D721Med (cell line): ENCODE measurements at regions not wholly inside any gene's neighbourhood (a gene's known extent, or its start where the extent isn't known, plus 50 kb on each side); places are given as distances from the start of the nearest gene placed in this dataset.
A peak's percentile ranks its signal among the peaks of the same experiment; 100 is the strongest.
"Not testable (repeated sequence)": the region's sequence is repeated elsewhere in the genome, so short reads cannot be mapped to it uniquely, and the experiment has no call there.

Experiments
- DNase-seq: peaks from one replicate; pipeline ENCODE4 v3.0.0; 2011; ENCODE audit warnings: low spot score; ENCODE audit not compliant: insufficient read length
- FAIRE-seq: peaks from 2 replicates; lab custom pipeline; 2011; peaks lifted over from hg19 to GRCh38; lab: Jason Lieb, UNC
- TF ChIP-seq, protein P1 (sequence below): IDR thresholded peaks from 2 replicates; pipeline ENCODE4 v1.5.1; 2012; ENCODE audit warnings: mild to moderate bottlenecking, control low read depth; ENCODE audit not compliant: insufficient read depth; ENCODE audit errors: missing control alignments

DNA sequence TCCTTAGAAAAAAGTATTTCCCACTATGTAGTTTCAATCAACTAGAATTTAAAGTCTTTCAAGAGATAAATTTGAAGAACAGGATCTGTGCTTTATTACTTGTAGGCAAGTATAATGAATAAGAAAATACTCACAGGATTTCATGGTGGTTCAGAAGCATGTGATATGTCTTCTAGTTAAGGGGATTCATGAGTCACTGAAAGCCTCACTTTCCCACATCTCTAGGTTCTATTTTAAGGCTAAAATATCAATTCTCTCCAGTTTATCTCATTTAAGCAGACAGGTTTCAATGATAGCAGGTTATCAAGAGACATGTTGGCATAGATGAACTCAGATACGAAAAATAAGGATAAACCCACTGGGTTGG lies 437.8 kb upstream of the BCHE start:
- DNase-seq (no peak), FAIRE-seq (no peak)
- TF ChIP-seq, protein P1, sequence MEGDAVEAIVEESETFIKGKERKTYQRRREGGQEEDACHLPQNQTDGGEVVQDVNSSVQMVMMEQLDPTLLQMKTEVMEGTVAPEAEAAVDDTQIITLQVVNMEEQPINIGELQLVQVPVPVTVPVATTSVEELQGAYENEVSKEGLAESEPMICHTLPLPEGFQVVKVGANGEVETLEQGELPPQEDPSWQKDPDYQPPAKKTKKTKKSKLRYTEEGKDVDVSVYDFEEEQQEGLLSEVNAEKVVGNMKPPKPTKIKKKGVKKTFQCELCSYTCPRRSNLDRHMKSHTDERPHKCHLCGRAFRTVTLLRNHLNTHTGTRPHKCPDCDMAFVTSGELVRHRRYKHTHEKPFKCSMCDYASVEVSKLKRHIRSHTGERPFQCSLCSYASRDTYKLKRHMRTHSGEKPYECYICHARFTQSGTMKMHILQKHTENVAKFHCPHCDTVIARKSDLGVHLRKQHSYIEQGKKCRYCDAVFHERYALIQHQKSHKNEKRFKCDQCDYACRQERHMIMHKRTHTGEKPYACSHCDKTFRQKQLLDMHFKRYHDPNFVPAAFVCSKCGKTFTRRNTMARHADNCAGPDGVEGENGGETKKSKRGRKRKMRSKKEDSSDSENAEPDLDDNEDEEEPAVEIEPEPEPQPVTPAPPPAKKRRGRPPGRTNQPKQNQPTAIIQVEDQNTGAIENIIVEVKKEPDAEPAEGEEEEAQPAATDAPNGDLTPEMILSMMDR = no peak

DNA sequence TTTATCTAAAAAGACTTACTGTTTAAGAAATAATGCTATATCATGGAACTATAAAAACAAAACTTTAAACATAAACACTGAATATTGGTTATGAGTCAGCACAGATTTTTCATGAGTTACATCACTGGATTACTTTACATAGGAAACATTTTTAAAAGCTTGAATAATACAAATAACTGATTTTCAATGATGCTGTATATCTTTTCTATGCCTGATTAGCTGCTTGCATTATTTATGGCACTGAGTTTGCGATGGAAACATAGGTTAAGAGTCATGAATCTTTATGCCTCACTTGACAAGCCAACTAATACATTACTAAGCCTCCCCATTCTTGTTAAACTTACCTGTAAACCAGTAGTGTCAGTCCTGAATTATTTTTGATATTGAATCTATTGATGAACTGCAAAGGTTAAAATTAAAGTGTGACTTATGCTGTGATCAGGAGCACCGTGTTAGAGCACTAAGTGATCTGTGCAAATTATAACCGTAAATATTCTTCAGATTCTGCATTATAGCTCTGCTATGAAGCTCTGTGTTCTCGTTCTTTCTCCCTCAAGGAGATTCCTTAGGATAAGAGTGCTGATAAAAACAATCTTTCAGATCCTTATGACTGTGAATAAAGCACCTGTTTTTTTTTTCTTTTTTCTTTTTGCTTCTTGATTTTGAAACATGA lies 437.3 kb upstream of the BCHE start:
- TF ChIP-seq, protein P1 = no peak
- DNase-seq = no peak
- no peak for FAIRE-seq

DNA sequence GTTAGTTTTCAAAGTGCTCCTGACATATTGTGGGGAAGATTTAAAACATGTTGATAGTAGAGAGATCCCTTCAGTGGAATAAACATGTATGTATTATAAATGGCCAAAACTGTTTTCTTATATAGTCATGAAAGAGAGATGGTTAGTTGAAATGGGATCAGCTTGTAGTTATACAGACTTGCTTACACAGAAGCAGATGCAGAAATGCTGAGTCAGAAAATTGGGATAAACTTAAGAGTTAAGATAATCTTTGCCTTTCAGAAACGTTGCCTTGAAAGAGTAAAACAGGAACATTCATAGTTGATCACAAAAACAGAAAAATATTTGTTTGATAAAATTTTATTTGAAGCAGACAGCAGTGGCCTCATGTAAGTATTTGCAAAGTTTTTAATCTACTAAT lies 433.2 kb upstream of the BCHE start:
- TF ChIP-seq, protein P1 = no peak
- peak; percentile 44 for FAIRE-seq
- no peak for DNase-seq

DNA sequence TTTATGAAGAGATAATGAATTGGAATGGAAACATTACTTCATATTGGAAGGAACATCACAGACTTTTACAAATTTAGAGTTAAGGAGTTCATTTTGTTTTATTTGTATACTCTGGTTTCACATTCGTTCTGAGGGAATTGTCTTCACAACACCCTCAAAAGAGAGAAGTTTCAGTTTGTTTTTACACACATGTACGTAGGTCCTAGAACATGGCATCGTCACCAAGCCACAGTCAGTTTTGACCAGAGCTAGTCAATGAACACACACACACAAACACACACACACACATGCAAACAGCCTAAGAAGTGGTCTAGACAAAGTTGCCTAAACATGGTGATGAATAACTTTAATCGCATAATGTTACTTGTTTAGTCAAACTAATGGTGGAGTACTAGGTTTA lies 427.9 kb upstream of the BCHE start:
- no peak for FAIRE-seq
- no peak for DNase-seq
- TF ChIP-seq, protein P1 = no peak

DNA sequence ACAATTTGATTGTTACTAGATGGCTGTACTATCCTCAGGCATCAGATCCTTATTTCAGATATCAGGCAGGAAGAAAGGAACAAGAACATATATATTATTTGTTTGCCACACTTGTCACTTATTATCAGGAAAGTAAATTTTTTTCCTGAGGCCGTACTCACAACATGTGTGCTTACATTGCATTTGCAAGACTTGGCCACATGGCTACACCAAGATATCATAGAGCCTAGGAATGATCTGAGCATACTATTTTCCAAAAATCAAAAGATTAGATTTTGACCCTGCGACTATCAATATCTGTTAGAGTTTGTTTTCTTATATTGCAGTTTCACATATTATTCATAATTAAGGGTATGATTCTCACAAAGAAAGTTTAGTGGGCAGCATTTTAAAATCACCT lies 426.2 kb upstream of the BCHE start:
- no peak for DNase-seq
- TF ChIP-seq, protein P1 = no peak
- no peak for FAIRE-seq

DNA sequence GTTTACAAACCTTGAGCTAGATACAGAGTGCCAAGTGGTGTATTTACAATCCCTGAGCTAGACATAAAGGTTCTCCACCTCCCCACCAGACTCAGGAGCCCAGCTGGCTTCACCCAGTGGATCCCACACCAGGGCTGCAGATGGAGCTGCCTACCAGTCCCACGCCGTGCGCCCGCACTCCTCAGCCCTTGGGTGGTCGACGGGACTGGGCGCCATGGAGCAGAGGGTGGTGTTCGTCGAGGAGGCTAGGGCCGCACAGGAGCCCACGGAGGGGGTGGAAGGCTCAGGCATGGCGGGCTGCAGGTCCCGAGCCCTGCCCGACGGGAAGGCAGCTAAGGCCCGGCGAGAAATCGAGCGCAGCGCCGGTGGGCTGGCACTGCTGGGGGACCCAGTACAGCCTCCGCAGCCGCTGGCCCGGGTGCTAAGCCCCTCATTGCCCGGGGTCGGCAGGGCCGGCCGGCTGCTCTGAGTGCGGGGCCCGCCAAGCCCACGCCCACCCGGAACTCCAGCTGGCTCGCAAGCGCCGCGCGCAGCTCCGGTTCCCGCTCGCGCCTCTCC lies 421.1 kb upstream of the BCHE start:
- not testable (repeated sequence) for DNase-seq, FAIRE-seq

DNA sequence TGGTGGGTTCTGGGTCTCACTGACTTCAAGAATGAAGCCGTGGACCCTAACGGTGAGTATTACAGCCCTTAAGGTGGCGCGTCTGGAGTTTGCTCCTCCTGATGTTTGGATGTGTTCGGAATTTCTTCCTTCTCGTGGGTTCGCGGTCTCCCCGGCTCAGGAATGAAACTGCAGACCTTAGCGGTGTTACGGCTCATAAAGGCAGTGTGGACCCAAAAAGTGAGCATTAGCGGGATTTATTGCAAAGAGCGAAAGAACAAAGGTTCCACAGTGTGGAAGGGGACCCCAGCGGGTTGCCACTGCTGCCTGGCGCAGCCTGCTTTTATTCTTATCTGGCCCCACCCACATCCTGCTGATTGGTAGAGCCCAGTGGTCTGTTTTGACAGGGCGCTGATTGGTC lies 420.5 kb upstream of the BCHE start:
- no peak for FAIRE-seq
- DNase-seq = no peak
- TF ChIP-seq, protein P1 = no peak
